ENCODE measurements at regions not wholly inside any gene's neighbourhood (a gene's known extent, or its start where the extent isn't known, plus 50 kb on each side); places are given as distances from the start of the nearest gene placed in this dataset.

- H3K4me3 Mint-ChIP-seq = no peak overlapping the region
- Histone ChIP-seq H3K79me2 (ENCODE audit: control insufficient read depth, insufficient read depth, low read length) (no peaks in the 10 kb centered on the region), H4K20me1 (ENCODE audit: control insufficient read depth, insufficient read depth, low read length, poor library complexity, severe bottlenecking) (no peaks in the 10 kb centered on the region), H3K27me3 (replicated peaks in 1 of 4; ENCODE audit: control extremely low read depth in 1 of 4, control insufficient read depth in 3 of 4, insufficient read depth in 4 of 4, low read length in 3 of 4) (peaks cover 0 to 3% (median 0%) of the 10 kb centered on the region in 4 experiments), H2AFZ (ENCODE audit: insufficient read depth, low read depth, low read length, poor library complexity, severe bottlenecking) (no peak overlapping the region), H3K27ac (ENCODE audit: low read length in 2 of 2) (no peak overlapping the region), H3K4me2 (replicated peaks; ENCODE audit: low read depth, low read length, poor library complexity, severe bottlenecking) (no peak overlapping the region), H3K36me3 (replicated peaks in 1 of 2; ENCODE audit: control extremely low read depth in 1 of 2, control insufficient read depth in 1 of 2, extremely low read depth in 1 of 2, insufficient read depth in 2 of 2, low read length in 1 of 2) (no peaks in the 10 kb centered on the region), H3K4me1 (ENCODE audit: control insufficient read depth in 2 of 2, insufficient read depth in 2 of 2, low read length in 2 of 2) (no peaks in the 10 kb centered on the region), H3K4me3 (ENCODE audit: control extremely low read depth in 1 of 5, extremely low read depth in 1 of 5, insufficient read depth in 1 of 5, low read depth in 2 of 5, low read length in 4 of 5) (no peak overlapping the region), H3K9me3 (ENCODE audit: control extremely low read depth in 1 of 3, control insufficient read depth in 2 of 3, insufficient read depth in 1 of 3, low read length in 2 of 3) (no peaks in the 10 kb centered on the region), H3K9ac (ENCODE audit: low read length) (no peak overlapping the region)
- TF ChIP-seq EZH2 (IDR thresholded peaks at IDR 0.05; ENCODE audit: borderline replicate concordance, insufficient read depth, low read depth, low read length, poor library complexity, severe bottlenecking) (no peak), CTCF (IDR thresholded peaks at IDR 0.05) (no peak)
- WGBS (ENCODE audit: insufficient coverage) = no CpG with 5 or more reads among the region's 2 CpGs
- no peak for ATAC-seq (ENCODE audit: low read depth)
- no peak for DNase-seq
- H3K27me3 Mint-ChIP-seq = peaks cover 7% of the 10 kb centered on the region
- H3K9me3 Mint-ChIP-seq (ENCODE audit: insufficient read depth) = no peaks in the 10 kb centered on the region
- no peaks in the 10 kb centered on the region for H3K4me1 Mint-ChIP-seq
- no peak overlapping the region for H3K27ac Mint-ChIP-seq
- intact Hi-C loops (cut with micrococcal nuclease) = no loop called here
- POLR2A ChIA-PET = no interaction called here
- CTCF ChIA-PET = interaction anchor here (1.4 kb wide), 1 partner anchor 11 kb away, joined by 3 read pairs; no protein-coding TSS in a partner anchor
Measured at GRCh38 chr18:21168880-21169279, 57.3 kb upstream of the ROCK1 start.

- H3K36me3 ChIP-seq (replicated peaks in 1 of 2; ENCODE audit: control extremely low read depth in 1 of 2, control insufficient read depth in 1 of 2, extremely low read depth in 1 of 2, insufficient read depth in 2 of 2, low read length in 1 of 2) = no peaks in the 10 kb centered on the region
- TF ChIP-seq EZH2 (IDR thresholded peaks at IDR 0.05; ENCODE audit: borderline replicate concordance, insufficient read depth, low read depth, low read length, poor library complexity, severe bottlenecking) = no peak
- no peak for TF ChIP-seq CTCF (IDR thresholded peaks at IDR 0.05)
- H4K20me1 ChIP-seq (ENCODE audit: control insufficient read depth, insufficient read depth, low read length, poor library complexity, severe bottlenecking) = no peaks in the 10 kb centered on the region
- intact Hi-C loops (cut with micrococcal nuclease) = loop anchor here (2.0 kb wide), 1 partner anchor 205 kb away; no protein-coding TSS in a partner anchor
- Mint-ChIP-seq H3K4me3 (no peak overlapping the region), H3K4me1 (no peaks in the 10 kb centered on the region), H3K27ac (no peak overlapping the region), H3K27me3 (peaks cover 5% of the 10 kb centered on the region), H3K9me3 (ENCODE audit: insufficient read depth) (no peaks in the 10 kb centered on the region)
- no peaks in the 10 kb centered on the region for H3K27me3 ChIP-seq (replicated peaks in 1 of 4; ENCODE audit: control extremely low read depth in 1 of 4, control insufficient read depth in 3 of 4, insufficient read depth in 4 of 4, low read length in 3 of 4)
- DNase-seq (no peak), ATAC-seq (ENCODE audit: low read depth) (no peak)
- H3K9ac ChIP-seq (ENCODE audit: low read length) = no peak overlapping the region
- ChIA-PET CTCF (interaction anchor here (0.9 kb wide), 1 partner anchor 13 kb away, joined by 3 read pairs; no protein-coding TSS in a partner anchor), POLR2A (no interaction called here)
- H3K27ac ChIP-seq (ENCODE audit: low read length in 2 of 2) = no peak overlapping the region
- WGBS (ENCODE audit: insufficient coverage) = 14% methylated on average over 2 of the region's 6 CpGs
- no peaks in the 10 kb centered on the region for H3K9me3 ChIP-seq (ENCODE audit: control extremely low read depth in 1 of 3, control insufficient read depth in 2 of 3, insufficient read depth in 1 of 3, low read length in 2 of 3)
- no peaks in the 10 kb centered on the region for H3K79me2 ChIP-seq (ENCODE audit: control insufficient read depth, insufficient read depth, low read length)
- H3K4me1 ChIP-seq (ENCODE audit: control insufficient read depth in 2 of 2, insufficient read depth in 2 of 2, low read length in 2 of 2) = no peaks in the 10 kb centered on the region
- H2AFZ ChIP-seq (ENCODE audit: insufficient read depth, low read depth, low read length, poor library complexity, severe bottlenecking) = peak overlapping the region; percentile 28
- no peak overlapping the region for H3K4me3 ChIP-seq (ENCODE audit: control extremely low read depth in 1 of 5, extremely low read depth in 1 of 5, insufficient read depth in 1 of 5, low read depth in 2 of 5, low read length in 4 of 5)
- no peak overlapping the region for H3K4me2 ChIP-seq (replicated peaks; ENCODE audit: low read depth, low read length, poor library complexity, severe bottlenecking)
Measured at GRCh38 chr18:21177822-21178221, 64.2 kb upstream of the GREB1L start.

Measured in B cell (primary cell).